Ascending aorta (tissue), 2 donors: ENCODE measurements at regions not wholly inside any gene's neighbourhood (a gene's known extent, or its start where the extent isn't known, plus 50 kb on each side); places are given as distances from the start of the nearest gene placed in this dataset.

Experiments used
- DNase-seq, 2 donors: peaks; one replicate each; pipeline ENCODE4 v3.0.0-alpha.2; 2019; ENCODE audit warnings: low spot score in 2 of 2
- H3K27ac ChIP-seq, 2 donors: fragments of 200-600 bp; sonication (generic); one replicate each; pipeline ENCODE4 v1.5.1; 2016 to 2017; ENCODE audit warnings: mild to moderate bottlenecking in 1 of 2
- H3K27me3 ChIP-seq: fragments of 200-600 bp; sonication (generic); one replicate; pipeline ENCODE4 v1.5.1; 2017
- H3K36me3 ChIP-seq, 2 donors: fragments of 200-600 bp; sonication (generic); one replicate each; pipeline ENCODE4 v1.5.1; 2016
- H3K4me1 ChIP-seq, 2 donors: fragments of 200-600 bp; sonication (generic); one replicate each; pipeline ENCODE4 v1.5.1; 2016 to 2017; ENCODE audit warnings: mild to moderate bottlenecking in 1 of 2
- H3K4me3 ChIP-seq, 2 donors: fragments of 200-600 bp; sonication (generic); one replicate each; pipeline ENCODE4 v1.5.1; 2016 to 2017; ENCODE audit warnings: mild to moderate bottlenecking in 1 of 2
- H3K9me3 ChIP-seq, 2 donors: fragments of 200-600 bp; sonication (generic); one replicate each; pipeline ENCODE4 v1.5.1; 2016
- CTCF ChIP-seq, 3 experiments: fragments of 200-600 bp in 2 of 3; fragments of 450-650 bp in 1 of 3; sonication (generic) in 2 of 3; IDR thresholded peaks; one replicate each; pipeline ENCODE4 v1.5.1; 2016 to 2019; ENCODE audit warnings: antibody characterized with exemption in 3 of 3, mild to moderate bottlenecking in 1 of 3, moderate library complexity in 1 of 3
- intact Hi-C: fragments of 100-400 bp; cut with DNase I; formaldehyde crosslinking; loops from one replicate; pipeline ENCODE4 v1.15.1; 2023

GRCh38 chr2:5285061-5285460 is 407.1 kb upstream of the SOX11 start:
- TF ChIP-seq CTCF (IDR thresholded peaks at IDR 0.05) = no peak
- Histone ChIP-seq H3K4me3 (no peak overlapping the region), H3K27ac (no peak overlapping the region), H3K27me3 (no peaks in the 10 kb centered on the region), H3K4me1 (no peaks in the 10 kb centered on the region), H3K36me3 (no peaks in the 10 kb centered on the region), H3K9me3 (peaks cover 0 to 8% of the 10 kb centered on the region in 2 donors)
- intact Hi-C loops = no loop called here
- no peak for DNase-seq

GRCh38 chr2:5285872-5286769 is 406.1 kb upstream of the SOX11 start:
- Histone ChIP-seq H3K4me3 (no peak overlapping the region), H3K9me3 (peaks cover 0 to 3% of the 10 kb centered on the region in 2 donors), H3K27ac (no peak overlapping the region), H3K27me3 (no peaks in the 10 kb centered on the region), H3K4me1 (no peaks in the 10 kb centered on the region), H3K36me3 (no peaks in the 10 kb centered on the region)
- TF ChIP-seq CTCF (IDR thresholded peaks at IDR 0.05) = no peak
- intact Hi-C loops = no loop called here
- no peak for DNase-seq

GRCh38 chr2:5287558-5288334 is 404.4 kb upstream of the SOX11 start:
- no peak for DNase-seq
- H3K9me3 ChIP-seq = no peaks in the 10 kb centered on the region
- no peak for TF ChIP-seq CTCF (IDR thresholded peaks at IDR 0.05)

GRCh38 chr2:5290900-5291546 is 401.2 kb upstream of the SOX11 start:
- no peak for DNase-seq
- no peak for TF ChIP-seq CTCF (IDR thresholded peaks at IDR 0.05)
- no peak overlapping the region for H3K4me3 ChIP-seq
- H3K9me3 ChIP-seq = no peaks in the 10 kb centered on the region
- H3K27me3 ChIP-seq = no peaks in the 10 kb centered on the region
- intact Hi-C loops = no loop called here
- no peaks in the 10 kb centered on the region for H3K36me3 ChIP-seq
- no peaks in the 10 kb centered on the region for H3K4me1 ChIP-seq
- H3K27ac ChIP-seq = no peak overlapping the region

More at GRCh38 chr2:5287558-5288334, 404.4 kb upstream of the SOX11 start:
- Histone ChIP-seq H3K4me1 (no peaks in the 10 kb centered on the region), H3K36me3 (no peaks in the 10 kb centered on the region), H3K4me3 (no peak overlapping the region), H3K27me3 (no peaks in the 10 kb centered on the region), H3K27ac (no peak overlapping the region)
- intact Hi-C loops = no loop called here

GRCh38 chr2:5304640-5305039 is 387.5 kb upstream of the SOX11 start:
- Histone ChIP-seq H3K27ac (no peak overlapping the region), H3K9me3 (no peaks in the 10 kb centered on the region), H3K27me3 (no peaks in the 10 kb centered on the region), H3K4me1 (no peaks in the 10 kb centered on the region), H3K36me3 (no peaks in the 10 kb centered on the region), H3K4me3 (no peak overlapping the region)
- TF ChIP-seq CTCF (IDR thresholded peaks at IDR 0.05) = no peak
- intact Hi-C loops = no loop called here
- no peak for DNase-seq
